Stimulated activated CD4-positive, alpha-beta T cell treated with anti-CD3 and anti-CD28 coated beads, Interleukin-4, amount 100 ng/mL, for 1 hour (primary cell): ENCODE measurements at regions not wholly inside any gene's neighbourhood (a gene's known extent, or its start where the extent isn't known, plus 50 kb on each side); places are given as distances from the start of the nearest gene placed in this dataset.
"Not testable (repeated sequence)": the region's sequence is repeated elsewhere in the genome, so short reads cannot be mapped to it uniquely, and the experiment has no call there.

Source experiments
- DNase-seq: peaks from one replicate; pipeline ENCODE4 v3.0.0-alpha.2; 2020

GRCh38 chr1:8139383-8139782 is 113.3 kb upstream of the ERRFI1 start:
- DNase-seq, result no peak

- no peak for DNase-seq
Observed at GRCh38 chr1:8138673-8139072, 112.6 kb upstream of the ERRFI1 start.

DNA sequence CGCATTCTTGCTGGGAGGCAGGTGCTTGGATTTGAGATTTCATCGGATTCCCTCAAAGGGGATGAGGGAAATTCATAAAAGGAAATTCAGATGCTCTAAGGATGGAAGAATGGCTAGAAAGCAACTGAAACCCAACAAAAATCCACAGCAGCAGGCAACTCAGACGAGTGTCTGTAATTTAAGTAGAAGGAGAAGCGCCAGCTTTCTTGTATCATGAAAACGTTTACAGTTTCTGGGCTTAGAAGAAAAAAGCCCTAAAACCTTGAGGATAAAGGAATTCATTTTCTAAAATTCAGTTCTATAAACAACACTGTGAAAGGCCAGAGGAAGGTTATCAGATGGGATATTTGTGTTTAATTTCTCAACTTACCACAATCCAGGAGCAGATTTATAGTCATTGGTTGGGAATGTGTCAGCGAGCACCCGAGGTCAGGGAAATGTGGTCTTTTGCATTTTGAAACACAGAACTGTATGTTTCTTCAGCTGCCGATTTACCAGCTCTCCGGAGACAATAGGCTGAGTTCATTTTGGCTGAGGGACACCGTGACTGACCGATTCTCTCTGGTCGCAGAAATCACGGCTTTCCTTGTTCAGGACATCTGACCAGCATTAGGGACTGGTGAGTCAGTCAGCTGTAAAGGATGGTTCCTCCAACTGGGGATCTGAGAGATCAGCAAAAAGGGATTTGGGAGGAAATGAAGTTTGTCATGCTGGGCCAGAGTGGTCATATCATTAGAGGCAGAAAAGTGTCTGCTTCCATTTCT is 111.6 kb upstream of the ERRFI1 start:
- no peak for DNase-seq

DNA sequence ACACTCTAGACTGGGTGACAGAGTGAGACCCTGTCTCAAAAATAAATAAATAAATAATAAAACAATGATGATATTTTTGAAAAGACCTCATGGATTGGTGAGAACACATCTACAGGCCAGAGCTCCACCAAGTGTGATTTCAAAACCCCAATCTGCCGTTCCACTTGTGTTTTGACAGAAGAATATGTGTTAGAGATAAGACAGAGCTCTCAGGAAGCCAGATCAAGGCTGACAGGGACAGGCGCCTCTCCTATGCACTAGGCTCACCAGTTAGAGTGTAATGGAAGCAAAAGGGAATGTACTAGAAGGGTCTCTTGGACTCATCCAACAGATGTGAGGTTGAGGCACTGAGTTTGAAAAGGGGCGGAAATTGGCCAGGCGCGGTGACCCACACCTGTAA is 110.7 kb upstream of the ERRFI1 start:
- no peak for DNase-seq

- no peak for DNase-seq
Observed at GRCh38 chr1:8135250-8135649, 109.1 kb upstream of the ERRFI1 start.

DNA sequence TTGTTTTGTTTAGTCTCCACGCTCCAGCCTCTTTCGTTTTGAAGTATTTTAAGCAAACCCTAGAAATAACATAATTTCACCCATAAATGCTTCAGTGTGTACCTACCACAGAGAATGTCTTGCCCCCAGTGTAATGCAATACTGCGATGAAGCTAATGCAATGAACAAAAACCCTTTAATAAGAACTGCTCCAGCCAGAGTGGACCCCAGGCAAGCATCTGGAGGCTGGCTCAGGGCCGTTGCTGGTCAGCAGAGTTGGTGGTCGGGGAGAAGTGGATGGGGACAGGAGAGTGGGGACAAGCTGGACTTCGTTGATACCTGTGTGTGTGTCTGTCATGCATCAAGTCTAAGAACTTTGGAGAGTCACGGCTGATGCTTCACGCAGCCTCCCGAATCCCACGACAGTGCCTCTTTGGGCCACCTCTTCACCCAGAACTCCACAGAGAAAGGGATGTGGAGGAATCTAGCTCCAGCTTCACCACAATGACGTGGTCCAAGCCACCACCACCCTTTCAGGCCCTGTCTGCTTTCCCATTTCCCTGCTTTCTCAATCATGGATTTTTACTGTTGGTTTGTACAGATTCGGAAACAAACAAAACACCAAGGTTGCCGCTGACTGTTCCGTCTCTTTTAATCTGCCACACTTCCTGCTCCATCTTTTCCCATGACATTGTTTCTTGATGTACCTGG is 108.6 kb upstream of the ERRFI1 start:
- DNase-seq, result no peak

DNA sequence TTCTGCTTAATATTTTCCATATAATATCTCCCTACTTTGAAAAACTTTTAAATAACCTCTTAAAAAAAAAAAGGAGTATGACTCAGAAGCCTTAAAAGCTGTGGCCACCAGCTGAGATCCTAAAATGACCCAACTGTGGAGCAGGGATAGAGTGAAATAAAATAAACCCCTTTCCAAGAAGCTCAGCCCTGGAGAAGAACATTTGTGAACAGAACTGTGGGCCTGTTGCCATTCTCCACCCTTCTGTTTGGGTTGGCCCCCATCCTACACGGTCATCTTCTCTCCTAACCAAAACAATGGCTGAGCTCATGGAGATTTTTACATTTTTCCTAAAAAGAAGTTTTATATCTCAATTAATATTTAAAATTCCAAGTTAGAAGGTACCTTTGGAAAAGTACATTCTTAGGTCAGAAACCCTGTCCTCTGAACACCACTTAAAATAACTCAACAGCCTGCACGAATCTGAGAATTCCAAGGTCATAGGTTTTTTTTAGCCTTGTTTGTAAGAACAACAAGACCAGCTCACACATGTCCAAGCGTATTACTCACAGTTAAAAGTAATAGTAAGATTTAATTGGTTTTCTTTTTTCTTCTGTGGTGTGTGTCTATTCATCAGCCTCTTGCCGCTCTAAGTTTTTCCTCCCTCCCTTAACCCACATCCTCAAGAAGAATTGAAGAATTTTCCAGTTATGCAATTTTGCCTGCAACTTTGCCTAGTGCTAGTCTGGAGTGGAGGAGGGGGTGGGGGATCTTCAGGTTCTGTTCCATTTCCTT is 107.7 kb upstream of the ERRFI1 start:
- no peak for DNase-seq

GRCh38 chr1:8133190-8133589 is 107.1 kb upstream of the ERRFI1 start:
- DNase-seq, result no peak

DNA sequence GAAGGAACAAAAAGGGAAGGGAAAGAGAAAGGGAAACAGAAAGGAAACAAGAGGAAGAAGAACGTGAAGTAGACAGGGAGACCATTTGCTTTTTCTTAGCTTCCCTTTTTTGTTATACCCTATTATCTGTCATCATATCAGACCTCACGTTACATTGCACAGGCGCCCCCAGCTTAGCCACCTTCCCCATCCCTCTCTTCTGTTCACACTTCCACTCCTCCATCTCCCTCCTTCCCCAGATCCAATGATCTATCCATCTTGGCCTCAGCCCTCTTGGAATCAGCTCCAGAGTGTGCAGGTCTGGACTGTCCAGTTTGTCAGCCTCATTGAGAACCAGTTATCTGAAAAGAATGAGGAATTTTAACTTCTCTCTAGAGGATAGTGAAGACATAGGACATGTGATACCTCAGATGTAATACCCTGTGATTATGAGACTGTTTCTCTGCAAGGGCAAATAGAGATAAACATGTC is 101.1 kb upstream of the ERRFI1 start:
- no peak for DNase-seq

- no peak for DNase-seq
Observed at GRCh38 chr1:8122477-8123407, 96.6 kb upstream of the ERRFI1 start.

- peak; percentile 15 for DNase-seq
Observed at GRCh38 chr1:8122160-8122476, 96.0 kb upstream of the ERRFI1 start.

- DNase-seq, result no peak
Observed at GRCh38 chr1:8121261-8122159, 95.4 kb upstream of the ERRFI1 start.

- no peak for DNase-seq
Observed at GRCh38 chr1:8120693-8121260, 94.7 kb upstream of the ERRFI1 start.

GRCh38 chr1:8118736-8119135 is 92.6 kb upstream of the ERRFI1 start:
- not testable (repeated sequence) for DNase-seq

- DNase-seq, result no peak
Observed at GRCh38 chr1:8118031-8118451, 91.9 kb upstream of the ERRFI1 start.

DNA sequence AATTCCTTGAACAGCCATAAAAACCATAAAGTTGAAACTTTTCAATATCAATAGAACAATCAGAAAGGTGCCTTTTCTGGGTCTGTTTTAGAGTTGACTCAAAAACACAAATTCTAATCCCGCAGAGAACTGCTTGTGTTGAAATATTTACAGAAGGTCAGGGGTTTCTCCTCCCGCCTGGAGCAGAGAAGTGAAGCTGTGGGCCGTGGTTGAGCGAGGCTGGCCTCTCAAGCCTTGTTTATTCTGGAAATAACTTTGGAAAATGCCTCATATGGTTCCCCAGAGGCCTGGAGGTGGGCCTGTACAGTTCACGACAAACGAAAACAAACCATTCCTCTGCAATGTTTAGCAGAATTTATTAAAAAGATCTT is 90.8 kb upstream of the ERRFI1 start:
- DNase-seq, result no peak

GRCh38 chr1:8115769-8116167 is 89.7 kb upstream of the ERRFI1 start:
- DNase-seq, result no peak

DNA sequence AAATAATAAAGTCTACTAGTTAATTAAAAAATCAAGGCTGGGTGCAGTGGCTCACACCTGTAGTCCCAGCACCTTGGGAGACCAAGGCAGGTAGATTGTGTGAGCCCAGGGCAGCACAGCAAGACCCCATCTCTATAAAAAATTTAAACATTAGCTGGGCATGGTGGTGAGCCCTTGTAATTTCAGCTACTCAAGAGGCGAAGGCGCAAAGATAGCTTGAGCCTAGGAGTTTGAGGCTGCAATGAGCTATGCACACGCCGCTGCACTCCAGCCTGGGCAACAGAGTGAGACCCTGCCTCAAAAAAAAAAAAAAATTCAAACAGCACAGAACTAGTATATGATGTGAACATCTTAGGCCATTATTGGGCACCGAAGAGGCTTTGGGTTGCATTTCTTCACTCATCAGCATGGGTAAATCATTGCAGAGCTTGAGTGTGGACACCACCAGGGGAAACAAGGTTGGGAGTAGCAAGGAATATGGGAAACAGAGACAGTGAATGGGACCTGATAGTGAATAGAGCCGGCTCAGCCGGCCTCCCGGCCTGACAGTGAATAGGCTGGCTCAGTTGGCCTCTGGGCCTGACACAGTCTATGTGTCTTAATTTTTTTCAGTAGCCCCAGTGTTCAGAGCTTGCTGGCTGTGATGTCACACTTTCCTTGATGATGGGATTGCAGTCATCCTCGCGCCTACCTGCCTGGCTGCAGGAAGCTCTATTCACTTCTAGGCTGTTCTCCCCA is 89.1 kb upstream of the ERRFI1 start:
- no peak for DNase-seq

- no peak for DNase-seq
Observed at GRCh38 chr1:8113262-8114220, 87.4 kb upstream of the ERRFI1 start.
